ENCODE measurements at regions not wholly inside any gene's neighbourhood (a gene's known extent, or its start where the extent isn't known, plus 50 kb on each side); places are given as distances from the start of the nearest gene placed in this dataset.

GRCh38 chr2:82230406-82230805 is 1925.9 kb upstream of the LRRTM1 start:
- TF ChIP-seq POLR2A (IDR thresholded peaks at IDR 0.05; ENCODE audit: low read depth, low read length) (no peak), ZBTB33 (IDR thresholded peaks at IDR 0.05) (no peak), GABPA (IDR thresholded peaks at IDR 0.05; ENCODE audit: low read depth) (no peak), CBFB (IDR thresholded peaks at IDR 0.05; ENCODE audit: low read depth) (no peak), EZH2 (IDR thresholded peaks at IDR 0.05; ENCODE audit: borderline replicate concordance, control insufficient read depth, low read depth, low read length) (no peak), CTCF (IDR thresholded peaks at IDR 0.05 in 2 of 3, conservative IDR thresholded peaks at IDR 0.05 in 1 of 3; ENCODE audit: control insufficient read depth in 2 of 3, extremely low read depth in 1 of 3, insufficient read depth in 1 of 3, low read depth in 3 of 3, low read length in 3 of 3) (no peak)
